Colonic mucosa (tissue), 4 donors: ENCODE measurements at regions not wholly inside any gene's neighbourhood (a gene's known extent, or its start where the extent isn't known, plus 50 kb on each side); places are given as distances from the start of the nearest gene placed in this dataset.

Experiments
- DNase-seq: peaks from one replicate; pipeline ENCODE4 v3.0.0-alpha.2; 2020
- H3K27ac ChIP-seq: fragments of 200-600 bp; one replicate; pipeline ENCODE4 v1.8.0; 2021
- H3K27me3 ChIP-seq: fragments of 200-600 bp; one replicate; pipeline ENCODE4 v1.8.0; 2021
- H3K36me3 ChIP-seq: fragments of 200-600 bp; one replicate; pipeline ENCODE4 v1.8.0; 2021
- H3K4me1 ChIP-seq: fragments of 200-600 bp; one replicate; pipeline ENCODE4 v1.8.0; 2021; ENCODE audit warnings: mild to moderate bottlenecking
- H3K4me3 ChIP-seq: fragments of 200-600 bp; one replicate; pipeline ENCODE4 v1.8.0; 2021
- H3K9ac ChIP-seq, 2 donors: one replicate each; pipeline ENCODE4 v1.7.0; 2013; ENCODE audit warnings: control low read depth in 2 of 2, low read depth in 2 of 2, low read length in 2 of 2
- H3K9me3 ChIP-seq: fragments of 200-600 bp; one replicate; pipeline ENCODE4 v1.8.0; 2021
- intact Hi-C: fragments of 100-400 bp; cut with DNase I; formaldehyde crosslinking; loops from one replicate; pipeline ENCODE4 v1.14.1; 2022
- TF ChIP-seq, protein P1 (sequence below): fragments of 200-600 bp; IDR thresholded peaks from one replicate; pipeline ENCODE4 v1.8.0; 2022; ENCODE audit warnings: antibody characterized with exemption, mild to moderate bottlenecking
- donor health status: healthy.
- donor health status: DM: no; HTN: no; CAD: no.
- donor health status: DM: no; HTN: no; CAD: no.

DNA sequence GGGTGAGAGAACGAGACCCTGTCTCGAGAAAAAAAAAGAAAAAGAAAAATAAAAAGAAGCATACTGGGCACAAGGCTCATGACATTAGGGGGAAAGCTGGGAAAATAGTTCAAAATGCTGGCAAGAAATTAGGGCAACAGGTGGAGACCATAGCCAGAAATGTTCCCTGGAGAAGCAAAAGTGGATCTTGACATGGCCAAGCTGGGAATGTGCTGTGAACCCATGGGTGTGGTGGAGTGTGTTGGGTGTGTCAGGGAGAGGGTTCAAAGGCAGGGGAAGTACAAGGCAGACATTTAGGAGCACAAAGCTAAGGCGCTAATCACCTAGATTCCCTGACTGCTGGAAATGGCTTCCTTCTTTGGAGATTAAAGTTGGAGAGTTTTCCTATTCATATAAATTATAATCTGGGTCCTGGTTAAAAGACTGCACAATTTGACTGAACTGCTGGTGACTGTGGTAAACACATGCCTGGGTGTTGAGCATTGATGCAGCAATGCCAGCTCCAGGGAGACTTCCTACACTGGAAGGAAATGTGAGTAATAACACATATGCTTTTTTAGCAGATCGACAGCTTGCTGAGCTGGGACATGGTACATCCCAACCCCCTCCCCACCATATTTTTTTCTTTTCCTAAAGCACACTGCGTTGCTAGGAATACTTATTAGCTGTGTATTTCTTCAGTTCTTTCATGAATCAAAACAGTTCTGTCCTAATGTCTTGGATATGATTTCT lies 70.1 kb upstream of the ARHGAP21 start:
- H3K36me3 ChIP-seq = no peaks in the 10 kb centered on the region
- no peak overlapping the region for H3K4me3 ChIP-seq
- H3K27ac ChIP-seq = no peak overlapping the region
- H3K9me3 ChIP-seq = no peaks in the 10 kb centered on the region
- no peak overlapping the region for H3K9ac ChIP-seq
- no peaks in the 10 kb centered on the region for H3K27me3 ChIP-seq
- no peaks in the 10 kb centered on the region for H3K4me1 ChIP-seq
- TF ChIP-seq, protein P1, sequence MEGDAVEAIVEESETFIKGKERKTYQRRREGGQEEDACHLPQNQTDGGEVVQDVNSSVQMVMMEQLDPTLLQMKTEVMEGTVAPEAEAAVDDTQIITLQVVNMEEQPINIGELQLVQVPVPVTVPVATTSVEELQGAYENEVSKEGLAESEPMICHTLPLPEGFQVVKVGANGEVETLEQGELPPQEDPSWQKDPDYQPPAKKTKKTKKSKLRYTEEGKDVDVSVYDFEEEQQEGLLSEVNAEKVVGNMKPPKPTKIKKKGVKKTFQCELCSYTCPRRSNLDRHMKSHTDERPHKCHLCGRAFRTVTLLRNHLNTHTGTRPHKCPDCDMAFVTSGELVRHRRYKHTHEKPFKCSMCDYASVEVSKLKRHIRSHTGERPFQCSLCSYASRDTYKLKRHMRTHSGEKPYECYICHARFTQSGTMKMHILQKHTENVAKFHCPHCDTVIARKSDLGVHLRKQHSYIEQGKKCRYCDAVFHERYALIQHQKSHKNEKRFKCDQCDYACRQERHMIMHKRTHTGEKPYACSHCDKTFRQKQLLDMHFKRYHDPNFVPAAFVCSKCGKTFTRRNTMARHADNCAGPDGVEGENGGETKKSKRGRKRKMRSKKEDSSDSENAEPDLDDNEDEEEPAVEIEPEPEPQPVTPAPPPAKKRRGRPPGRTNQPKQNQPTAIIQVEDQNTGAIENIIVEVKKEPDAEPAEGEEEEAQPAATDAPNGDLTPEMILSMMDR = no peak
- intact Hi-C loops = no loop called here
- peak; percentile 20 for DNase-seq

DNA sequence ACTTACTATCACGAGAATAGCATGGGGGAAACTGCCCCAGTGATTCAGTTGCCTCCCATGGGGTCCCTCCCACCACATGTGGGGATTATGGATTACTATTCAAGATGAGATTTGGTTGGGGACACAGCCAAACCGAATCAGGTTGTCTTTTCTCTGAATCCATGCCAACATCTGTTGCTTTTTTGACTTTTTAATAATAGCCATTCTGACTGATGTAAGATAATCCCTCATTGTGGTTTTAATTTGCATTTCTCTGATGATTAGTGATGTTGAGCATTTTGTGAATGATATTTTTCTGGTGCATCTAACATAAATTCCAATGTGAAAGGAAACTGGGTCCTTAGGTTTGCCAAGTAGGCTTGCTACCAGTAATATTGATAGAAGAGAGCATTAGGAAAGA lies 69.0 kb upstream of the ARHGAP21 start:
- intact Hi-C loops = no loop called here
- Histone ChIP-seq H3K4me1 (no peaks in the 10 kb centered on the region), H3K9me3 (no peaks in the 10 kb centered on the region), H3K9ac (no peak overlapping the region), H3K27me3 (no peaks in the 10 kb centered on the region), H3K4me3 (no peak overlapping the region), H3K27ac (no peak overlapping the region), H3K36me3 (no peaks in the 10 kb centered on the region)
- TF ChIP-seq, protein P1 = no peak
- DNase-seq = no peak

DNA sequence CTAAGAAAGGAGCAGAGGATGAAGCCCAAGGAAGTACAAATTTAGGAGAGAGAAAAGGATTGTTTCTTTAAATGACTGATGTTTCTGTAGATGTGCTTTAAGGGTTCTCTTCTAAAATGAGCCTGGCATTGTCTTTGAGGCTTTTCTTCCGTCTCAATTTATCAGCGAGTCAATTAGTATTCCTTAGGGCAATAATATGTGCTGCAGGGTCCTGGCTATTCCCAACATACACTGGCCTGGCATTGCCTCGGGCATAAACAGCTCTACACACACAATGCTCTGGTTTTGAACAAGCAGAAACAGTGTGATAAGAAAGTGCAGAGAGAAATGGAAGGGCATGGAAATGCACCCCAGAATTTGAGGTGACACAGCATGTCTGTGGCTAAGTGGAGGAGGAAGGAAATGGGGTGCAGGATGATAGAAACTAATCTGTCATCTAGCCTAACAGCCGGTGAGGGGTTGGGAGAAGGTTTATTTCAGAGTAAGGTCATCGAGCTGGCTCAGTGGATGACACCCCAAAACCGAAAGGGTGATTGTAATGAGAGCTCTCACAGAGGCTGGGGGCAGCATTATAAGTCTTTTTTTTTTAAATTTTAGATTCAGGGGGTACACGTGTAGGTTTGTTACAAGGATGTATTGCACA lies 67.5 kb upstream of the ARHGAP21 start:
- TF ChIP-seq, protein P1 = no peak
- Histone ChIP-seq H3K4me3 (no peak overlapping the region), H3K9me3 (no peaks in the 10 kb centered on the region), H3K27me3 (no peaks in the 10 kb centered on the region), H3K9ac (no peak overlapping the region), H3K36me3 (no peaks in the 10 kb centered on the region), H3K4me1 (no peaks in the 10 kb centered on the region), H3K27ac (no peak overlapping the region)
- intact Hi-C loops = no loop called here
- DNase-seq = no peak

DNA sequence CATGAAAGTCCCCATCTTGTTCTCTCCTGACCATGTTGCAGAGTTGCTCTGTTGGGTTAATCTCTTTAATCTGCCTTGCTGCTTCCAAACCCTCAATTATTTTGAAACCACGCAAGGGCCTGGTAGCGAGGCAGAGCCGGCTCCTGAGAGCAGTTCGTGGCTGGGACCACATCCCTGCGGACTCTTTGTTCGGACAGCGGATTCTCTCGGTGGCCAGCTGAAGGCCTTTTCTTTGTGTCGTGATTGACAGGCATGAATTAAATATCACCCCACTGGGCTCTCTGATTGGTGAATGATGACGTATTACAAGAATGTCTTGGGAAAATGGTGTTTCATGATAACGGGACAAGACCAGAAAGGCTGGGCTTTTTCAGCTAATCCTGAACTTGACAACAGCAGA lies 66.9 kb upstream of the ARHGAP21 start:
- no peak for DNase-seq
- TF ChIP-seq, protein P1 = no peak
- Histone ChIP-seq H3K9ac (no peak overlapping the region), H3K4me1 (no peaks in the 10 kb centered on the region), H3K4me3 (no peak overlapping the region), H3K27ac (no peak overlapping the region), H3K36me3 (no peaks in the 10 kb centered on the region), H3K9me3 (no peaks in the 10 kb centered on the region), H3K27me3 (no peaks in the 10 kb centered on the region)
- intact Hi-C loops = no loop called here

DNA sequence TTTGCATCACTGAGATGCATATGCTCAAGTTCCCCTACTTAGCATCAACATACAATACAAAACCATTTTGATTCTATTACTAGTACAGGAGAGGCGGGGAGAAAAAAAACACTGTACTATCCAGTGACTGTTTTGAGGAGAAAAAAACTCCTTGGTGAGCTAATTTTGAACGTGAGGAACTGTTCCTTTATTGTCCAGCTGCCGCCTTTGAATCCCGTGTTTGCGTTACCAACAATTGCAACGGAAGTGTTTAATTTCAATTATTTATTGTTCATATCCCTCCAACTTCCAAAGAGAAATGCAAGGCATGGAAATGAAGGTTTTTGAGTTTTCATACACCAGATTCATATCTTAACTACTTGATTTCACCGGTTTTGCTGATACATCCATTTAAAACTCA lies 66.4 kb upstream of the ARHGAP21 start:
- TF ChIP-seq, protein P1 = no peak
- Histone ChIP-seq H3K27ac (no peak overlapping the region), H3K36me3 (no peaks in the 10 kb centered on the region), H3K4me1 (no peaks in the 10 kb centered on the region), H3K9ac (no peak overlapping the region), H3K9me3 (no peaks in the 10 kb centered on the region), H3K4me3 (no peak overlapping the region), H3K27me3 (no peaks in the 10 kb centered on the region)
- DNase-seq = no peak
- intact Hi-C loops = no loop called here
